ENCODE measurements at regions not wholly inside any gene's neighbourhood (a gene's known extent, or its start where the extent isn't known, plus 50 kb on each side); places are given as distances from the start of the nearest gene placed in this dataset.

GRCh38 chr21:16258844-16259611, 529.2 kb downstream of the USP25 start:
- no peaks in the 10 kb centered on the region for H3K4me1 Mint-ChIP-seq (ENCODE audit: unreplicated experiment)
- H3K4me3 Mint-ChIP-seq (ENCODE audit: unreplicated experiment), result no peak overlapping the region
- H3K27ac Mint-ChIP-seq (ENCODE audit: unreplicated experiment), result no peak overlapping the region
- TF ChIP-seq CTCF (IDR thresholded peaks at IDR 0.05; ENCODE audit: unreplicated experiment), result no peak
- no peaks in the 10 kb centered on the region for H3K36me3 Mint-ChIP-seq (ENCODE audit: low read depth, unreplicated experiment)
- DNase-seq (ENCODE audit: low spot score), result no peak
- H3K9me3 Mint-ChIP-seq (ENCODE audit: unreplicated experiment), result no peaks in the 10 kb centered on the region
- no peaks in the 10 kb centered on the region for H3K27me3 Mint-ChIP-seq (ENCODE audit: unreplicated experiment)

GRCh38 chr21:16262091-16262490, 532.3 kb downstream of the USP25 start:
- no peak overlapping the region for H3K4me3 Mint-ChIP-seq (ENCODE audit: unreplicated experiment)
- H3K9me3 Mint-ChIP-seq (ENCODE audit: unreplicated experiment), result no peaks in the 10 kb centered on the region
- DNase-seq (ENCODE audit: low spot score), result no peak
- H3K36me3 Mint-ChIP-seq (ENCODE audit: low read depth, unreplicated experiment), result no peaks in the 10 kb centered on the region
- H3K4me1 Mint-ChIP-seq (ENCODE audit: unreplicated experiment), result no peaks in the 10 kb centered on the region
- H3K27me3 Mint-ChIP-seq (ENCODE audit: unreplicated experiment), result no peaks in the 10 kb centered on the region
- no peak overlapping the region for H3K27ac Mint-ChIP-seq (ENCODE audit: unreplicated experiment)
- no peak for TF ChIP-seq CTCF (IDR thresholded peaks at IDR 0.05; ENCODE audit: unreplicated experiment)

- no peak overlapping the region for H3K27ac Mint-ChIP-seq (ENCODE audit: unreplicated experiment)
Observed at GRCh38 chr21:16264319-16264718, 534.5 kb downstream of the USP25 start.

DNA sequence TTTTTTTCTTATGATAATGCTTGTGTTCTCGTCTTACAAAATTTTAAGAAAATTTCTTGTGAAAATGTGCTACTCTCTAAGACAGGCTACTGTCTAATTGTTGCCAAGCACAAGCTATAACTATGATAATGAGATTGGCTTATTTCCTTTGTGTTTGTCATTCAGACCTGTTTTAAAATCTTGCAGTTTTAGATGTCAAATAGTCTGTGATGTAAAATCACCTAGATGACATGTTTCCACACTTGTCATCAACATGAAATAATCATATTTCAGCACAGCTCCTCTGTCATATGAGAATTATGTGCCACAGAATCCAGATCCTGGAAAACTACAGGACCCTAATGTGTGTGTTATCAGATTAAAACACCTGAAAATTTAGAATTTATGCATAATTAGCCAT, 539.7 kb downstream of the USP25 start:
- no peaks in the 10 kb centered on the region for H3K27me3 Mint-ChIP-seq (ENCODE audit: unreplicated experiment)

More at GRCh38 chr21:16264319-16264718, 534.5 kb downstream of the USP25 start:
- no peaks in the 10 kb centered on the region for H3K4me1 Mint-ChIP-seq (ENCODE audit: unreplicated experiment)
- no peak overlapping the region for H3K4me3 Mint-ChIP-seq (ENCODE audit: unreplicated experiment)
- no peak for DNase-seq (ENCODE audit: low spot score)
- TF ChIP-seq CTCF (IDR thresholded peaks at IDR 0.05; ENCODE audit: unreplicated experiment), result no peak
- H3K9me3 Mint-ChIP-seq (ENCODE audit: unreplicated experiment), result no peaks in the 10 kb centered on the region
- H3K36me3 Mint-ChIP-seq (ENCODE audit: low read depth, unreplicated experiment), result no peaks in the 10 kb centered on the region
- no peaks in the 10 kb centered on the region for H3K27me3 Mint-ChIP-seq (ENCODE audit: unreplicated experiment)

More for the DNA sequence above, 539.7 kb downstream of the USP25 start:
- no peak for DNase-seq (ENCODE audit: low spot score)
- no peak overlapping the region for H3K4me3 Mint-ChIP-seq (ENCODE audit: unreplicated experiment)
- TF ChIP-seq CTCF (IDR thresholded peaks at IDR 0.05; ENCODE audit: unreplicated experiment), result no peak
- H3K36me3 Mint-ChIP-seq (ENCODE audit: low read depth, unreplicated experiment), result no peaks in the 10 kb centered on the region
- H3K27ac Mint-ChIP-seq (ENCODE audit: unreplicated experiment), result no peak overlapping the region
- H3K9me3 Mint-ChIP-seq (ENCODE audit: unreplicated experiment), result no peaks in the 10 kb centered on the region
- H3K4me1 Mint-ChIP-seq (ENCODE audit: unreplicated experiment), result no peaks in the 10 kb centered on the region
